ENCODE measurements at regions not wholly inside any gene's neighbourhood (a gene's known extent, or its start where the extent isn't known, plus 50 kb on each side); places are given as distances from the start of the nearest gene placed in this dataset.

GRCh38 chr2:36173760-36174404 lies 181.7 kb upstream of the CRIM1 start:
- TF ChIP-seq, protein P1, sequence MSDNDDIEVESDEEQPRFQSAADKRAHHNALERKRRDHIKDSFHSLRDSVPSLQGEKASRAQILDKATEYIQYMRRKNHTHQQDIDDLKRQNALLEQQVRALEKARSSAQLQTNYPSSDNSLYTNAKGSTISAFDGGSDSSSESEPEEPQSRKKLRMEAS (IDR thresholded peaks at IDR 0.05; ENCODE audit: low read depth), result no peak
- TF ChIP-seq RFX5 (IDR thresholded peaks at IDR 0.05; ENCODE audit: low read length) (no peak), SIN3A (IDR thresholded peaks at IDR 0.05; ENCODE audit: borderline replicate concordance, low read depth, low read length) (no peak), POLR2AphosphoS5 (IDR thresholded peaks at IDR 0.05; ENCODE audit: low read depth, low read length) (no peak), RAD21 (IDR thresholded peaks at IDR 0.05; ENCODE audit: low read length) (no peak), TEAD4 (IDR thresholded peaks at IDR 0.05; ENCODE audit: borderline replicate concordance, insufficient read depth) (no peak), RCOR1 (IDR thresholded peaks at IDR 0.05; ENCODE audit: low read length) (no peak), TCF12 (IDR thresholded peaks at IDR 0.05) (no peak), YY1 (IDR thresholded peaks at IDR 0.05; ENCODE audit: low read depth) (no peak)
- TF ChIP-seq, protein P2, sequence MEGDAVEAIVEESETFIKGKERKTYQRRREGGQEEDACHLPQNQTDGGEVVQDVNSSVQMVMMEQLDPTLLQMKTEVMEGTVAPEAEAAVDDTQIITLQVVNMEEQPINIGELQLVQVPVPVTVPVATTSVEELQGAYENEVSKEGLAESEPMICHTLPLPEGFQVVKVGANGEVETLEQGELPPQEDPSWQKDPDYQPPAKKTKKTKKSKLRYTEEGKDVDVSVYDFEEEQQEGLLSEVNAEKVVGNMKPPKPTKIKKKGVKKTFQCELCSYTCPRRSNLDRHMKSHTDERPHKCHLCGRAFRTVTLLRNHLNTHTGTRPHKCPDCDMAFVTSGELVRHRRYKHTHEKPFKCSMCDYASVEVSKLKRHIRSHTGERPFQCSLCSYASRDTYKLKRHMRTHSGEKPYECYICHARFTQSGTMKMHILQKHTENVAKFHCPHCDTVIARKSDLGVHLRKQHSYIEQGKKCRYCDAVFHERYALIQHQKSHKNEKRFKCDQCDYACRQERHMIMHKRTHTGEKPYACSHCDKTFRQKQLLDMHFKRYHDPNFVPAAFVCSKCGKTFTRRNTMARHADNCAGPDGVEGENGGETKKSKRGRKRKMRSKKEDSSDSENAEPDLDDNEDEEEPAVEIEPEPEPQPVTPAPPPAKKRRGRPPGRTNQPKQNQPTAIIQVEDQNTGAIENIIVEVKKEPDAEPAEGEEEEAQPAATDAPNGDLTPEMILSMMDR (IDR thresholded peaks at IDR 0.05), result no peak

All from SK-N-SH (cell line).